Mammary epithelial cell (primary cell): ENCODE measurements at regions not wholly inside any gene's neighbourhood (a gene's known extent, or its start where the extent isn't known, plus 50 kb on each side); places are given as distances from the start of the nearest gene placed in this dataset.

Experiments used
- EZH2 ChIP-seq: IDR thresholded peaks from 2 replicates; pipeline ENCODE4 v1.6.1; 2012; ENCODE audit warnings: low read length, inconsistent platforms, borderline replicate concordance
- TF ChIP-seq, protein P1 (sequence below), 2 donors: IDR thresholded peaks in 1 of 2; conservative IDR thresholded peaks in 1 of 2; 2 replicates each; pipeline ENCODE4 v1.5.1; 2011 to 2012; ENCODE audit warnings: inconsistent platforms in 2 of 2, low read length in 2 of 2, mild to moderate bottlenecking in 2 of 2, control low read depth in 1 of 2, low read depth in 1 of 2; ENCODE audit not compliant: insufficient read depth in 1 of 2; ENCODE audit errors: extremely low read depth in 1 of 2

DNA sequence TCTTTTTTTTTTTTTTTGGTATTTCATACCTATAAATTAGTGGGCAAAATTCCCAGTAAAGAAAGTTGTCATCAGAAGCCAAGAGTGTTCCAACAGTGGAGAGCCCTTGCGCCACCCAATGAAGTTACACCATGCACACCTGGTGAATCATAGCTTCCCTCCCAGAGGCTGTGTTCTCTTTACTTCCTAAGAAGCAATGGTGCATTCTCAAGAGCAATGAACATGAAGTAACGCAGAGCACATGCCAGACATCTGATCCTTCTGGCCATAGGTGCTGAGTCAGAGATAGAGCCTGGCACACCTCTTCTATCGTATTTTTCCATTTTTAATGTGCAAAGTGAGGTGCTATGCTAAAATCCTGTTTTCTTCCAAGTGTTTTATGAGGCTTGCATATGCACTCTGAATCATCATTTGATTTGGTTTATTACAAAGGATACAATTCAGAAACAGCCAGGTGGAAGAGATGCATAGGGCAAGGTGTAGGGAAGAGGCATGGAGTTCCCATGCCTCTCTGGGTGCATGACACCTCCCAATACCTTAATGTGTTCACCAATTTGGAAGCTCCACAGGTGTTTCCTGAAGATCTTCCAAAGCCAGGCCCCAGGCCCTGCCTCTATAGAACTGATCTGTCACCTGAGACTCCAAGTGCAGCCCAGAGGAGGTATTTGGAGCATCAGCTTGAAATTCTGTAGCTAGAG, 408.0 kb downstream of the SIPA1L2 start:
- TF ChIP-seq, protein P1, sequence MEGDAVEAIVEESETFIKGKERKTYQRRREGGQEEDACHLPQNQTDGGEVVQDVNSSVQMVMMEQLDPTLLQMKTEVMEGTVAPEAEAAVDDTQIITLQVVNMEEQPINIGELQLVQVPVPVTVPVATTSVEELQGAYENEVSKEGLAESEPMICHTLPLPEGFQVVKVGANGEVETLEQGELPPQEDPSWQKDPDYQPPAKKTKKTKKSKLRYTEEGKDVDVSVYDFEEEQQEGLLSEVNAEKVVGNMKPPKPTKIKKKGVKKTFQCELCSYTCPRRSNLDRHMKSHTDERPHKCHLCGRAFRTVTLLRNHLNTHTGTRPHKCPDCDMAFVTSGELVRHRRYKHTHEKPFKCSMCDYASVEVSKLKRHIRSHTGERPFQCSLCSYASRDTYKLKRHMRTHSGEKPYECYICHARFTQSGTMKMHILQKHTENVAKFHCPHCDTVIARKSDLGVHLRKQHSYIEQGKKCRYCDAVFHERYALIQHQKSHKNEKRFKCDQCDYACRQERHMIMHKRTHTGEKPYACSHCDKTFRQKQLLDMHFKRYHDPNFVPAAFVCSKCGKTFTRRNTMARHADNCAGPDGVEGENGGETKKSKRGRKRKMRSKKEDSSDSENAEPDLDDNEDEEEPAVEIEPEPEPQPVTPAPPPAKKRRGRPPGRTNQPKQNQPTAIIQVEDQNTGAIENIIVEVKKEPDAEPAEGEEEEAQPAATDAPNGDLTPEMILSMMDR (conservative IDR thresholded peaks at IDR 0.05 in 1 of 2, IDR thresholded peaks at IDR 0.05 in 1 of 2; ENCODE audit: extremely low read depth in 1 of 2, insufficient read depth in 1 of 2, low read depth in 1 of 2, low read length in 2 of 2) = no peak
- TF ChIP-seq EZH2 = no peak
